HCT116 (cell line): ENCODE measurements at regions not wholly inside any gene's neighbourhood (a gene's known extent, or its start where the extent isn't known, plus 50 kb on each side); places are given as distances from the start of the nearest gene placed in this dataset.

Source experiments
- ATAC-seq: fragments of 200-7000 bp; cut with Tn5 transposase; 2 replicates; pipeline ENCODE4 v1.9.1; 2020; ENCODE audit warnings: mild to moderate bottlenecking, moderate library complexity
- BruUV-seq: library from RNA; stranded (reverse); fragments of 400-500 nt; replicated peaks from 2 replicates; lab custom pipeline; 2021; lab: Mats Ljungman, UMichigan
- CTCF ChIA-PET: fragments of 300-600 bp; sonication (Branson Sonifier 250); formaldehyde crosslinking; loops from one replicate; lab custom pipeline; 2021; ENCODE audit warnings: antibody characterized with exemption; lab: Charles Lee
- POLR2A ChIA-PET: fragments of 300-600, 350-600 bp; sonication (Branson Sonifier 250); formaldehyde crosslinking; loops from one replicate; lab custom pipeline; 2021; ENCODE audit warnings: antibody characterized with exemption; lab: Charles Lee
- RAD21 ChIA-PET, 2 experiments: fragments of 300-600 bp; sonication (Branson Sonifier 250); formaldehyde crosslinking; loops; one replicate each; lab custom pipeline; 2023; ENCODE audit warnings: low total read pairs in 2 of 2; ENCODE audit not compliant: uncharacterized antibody in 2 of 2, unreplicated experiment in 2 of 2, low non-redundant PET in 1 of 2; lab: Charles Lee
- DNase-seq: peaks from one replicate; pipeline ENCODE4 v3.0.0-alpha.2; 2010; ENCODE audit warnings: low read depth, low spot score
- H2AFZ ChIP-seq: fragments of 200-600 bp; shearing (Covaris generic), sonication (generic); 2 replicates; pipeline ENCODE4 v1.6.1; 2017; ENCODE audit warnings: low read depth, mixed run types, mixed read lengths, antibody characterized with exemption, low read length; ENCODE audit not compliant: poor library complexity, severe bottlenecking
- H3K27ac ChIP-seq: 2 replicates; pipeline ENCODE4 v1.5.1; 2012; ENCODE audit warnings: low read depth, low read length
- H3K27me3 ChIP-seq: fragments of 200-600 bp; sonication (generic); 2 replicates; pipeline ENCODE4 v1.6.1; 2016; ENCODE audit warnings: mixed run types, low read length, mixed read lengths; ENCODE audit not compliant: insufficient read depth
- H3K36me3 ChIP-seq, 2 experiments: fragments of 200-500 bp in 1 of 2; fragments of 200-600 bp in 1 of 2; sonication (Bioruptor generic) in 1 of 2; sonication (generic) in 1 of 2; 2 replicates each; pipeline versions ENCODE4 v1.5.1 to v1.6.1; 2014 to 2016; ENCODE audit warnings: low read length in 2 of 2, inconsistent platforms in 1 of 2, mixed read lengths in 1 of 2, mixed run types in 1 of 2; ENCODE audit not compliant: insufficient read depth in 2 of 2, control insufficient read depth in 1 of 2
- H3K4me1 ChIP-seq, 2 experiments: fragments of 200-600 bp in 1 of 2; sonication (generic) in 1 of 2; 2 replicates each; pipeline versions ENCODE4 v1.5.1 to v1.6.1; 2012 to 2017; ENCODE audit warnings: low read length in 2 of 2, inconsistent platforms in 1 of 2, mild to moderate bottlenecking in 1 of 2, mixed read lengths in 1 of 2, mixed run types in 1 of 2, moderate library complexity in 1 of 2; ENCODE audit not compliant: insufficient read depth in 2 of 2, control insufficient read depth in 1 of 2
- H3K4me2 ChIP-seq: fragments of 200-600 bp; sonication (generic); 2 replicates; pipeline ENCODE4 v1.6.1; 2017; ENCODE audit warnings: mixed run types, low read length, mixed read lengths
- H3K4me3 ChIP-seq, 2 experiments: fragments of 200-600 bp in 1 of 2; sonication (generic) in 1 of 2; replicated peaks in 1 of 2; 2 replicates each; pipeline ENCODE4 v1.5.1; 2011 to 2016; ENCODE audit warnings: low read length in 2 of 2, control low read depth in 1 of 2, low read depth in 1 of 2, mild to moderate bottlenecking in 1 of 2, mixed read lengths in 1 of 2, mixed run types in 1 of 2
- H3K79me2 ChIP-seq: fragments of 200-600 bp; sonication (generic); 2 replicates; pipeline ENCODE4 v1.6.1; 2017; ENCODE audit warnings: mild to moderate bottlenecking, mixed run types, low read length, moderate library complexity, mixed read lengths; ENCODE audit not compliant: insufficient read depth
- H3K9ac ChIP-seq: fragments of 200-600 bp; sonication (generic); 2 replicates; pipeline ENCODE4 v1.6.1; 2016; ENCODE audit warnings: low read length, mixed read lengths
- H3K9me2 ChIP-seq: fragments of 200-600 bp; sonication (generic), shearing (Covaris generic); 2 replicates; pipeline ENCODE4 v1.6.1; 2017; ENCODE audit warnings: mixed run types, mild to moderate bottlenecking, moderate library complexity; ENCODE audit not compliant: insufficient read depth
- H3K9me3 ChIP-seq, 2 experiments: fragments of 200-500 bp in 1 of 2; fragments of 200-600 bp in 1 of 2; sonication (Bioruptor generic) in 1 of 2; sonication (generic) in 1 of 2; 2 replicates each; pipeline ENCODE4 v1.6.1; 2014 to 2017; ENCODE audit warnings: low read length in 2 of 2, mixed read lengths in 2 of 2, inconsistent platforms in 1 of 2, low read depth in 1 of 2, mild to moderate bottlenecking in 1 of 2, mixed run types in 1 of 2, moderate library complexity in 1 of 2; ENCODE audit not compliant: control insufficient read depth in 1 of 2, insufficient read depth in 1 of 2
- H4K20me1 ChIP-seq: fragments of 200-600 bp; sonication (generic), shearing (Covaris generic); 2 replicates; pipeline ENCODE4 v1.6.1; 2017; ENCODE audit warnings: mixed run types, mild to moderate bottlenecking, moderate library complexity; ENCODE audit not compliant: insufficient read depth
- CBX3 ChIP-seq: IDR thresholded peaks from 2 replicates; pipeline ENCODE4 v1.6.1; 2012; ENCODE audit warnings: low read depth
- CEBPB ChIP-seq: IDR thresholded peaks from 2 replicates; pipeline ENCODE4 v1.6.1; 2012; ENCODE audit warnings: low read depth
- CTCF ChIP-seq, 3 experiments: fragments of 200-600 bp in 1 of 3; sonication (generic) in 1 of 3; IDR thresholded peaks in 2 of 3; conservative IDR thresholded peaks in 1 of 3; 2 replicates each; pipeline ENCODE4 v1.5.1; 2012 to 2017; ENCODE audit warnings: low read depth in 2 of 3, low read length in 2 of 3, antibody characterized with exemption in 1 of 3, borderline replicate concordance in 1 of 3, control low read depth in 1 of 3, mild to moderate bottlenecking in 1 of 3, mixed read lengths in 1 of 3, mixed run types in 1 of 3, moderate library complexity in 1 of 3; ENCODE audit not compliant: insufficient read depth in 1 of 3
- EGR1 ChIP-seq: IDR thresholded peaks from 2 replicates; pipeline ENCODE4 v1.6.1; 2012; ENCODE audit warnings: low read depth
- EZH2 ChIP-seq: fragments of 200-600 bp; sonication (generic); IDR thresholded peaks from 2 replicates; pipeline ENCODE4 v1.6.1; 2017; ENCODE audit warnings: antibody characterized with exemption, mixed run types
- FOSL1 ChIP-seq: IDR thresholded peaks from 2 replicates; pipeline ENCODE4 v1.6.1; 2012; ENCODE audit warnings: low read depth
- POLR2A ChIP-seq: IDR thresholded peaks from 2 replicates; pipeline ENCODE4 v1.7.0; 2011; ENCODE audit warnings: borderline replicate concordance; ENCODE audit not compliant: insufficient read depth, insufficient read length; ENCODE audit errors: extremely low read depth
- RAD21 ChIP-seq: IDR thresholded peaks from 2 replicates; pipeline ENCODE4 v1.6.1; 2012; ENCODE audit warnings: low read depth, mild to moderate bottlenecking
- SRF ChIP-seq: IDR thresholded peaks from 2 replicates; pipeline ENCODE4 v1.6.1; 2012; ENCODE audit warnings: low read depth
- YY1 ChIP-seq: IDR thresholded peaks from 2 replicates; pipeline ENCODE4 v1.6.1; 2011; ENCODE audit warnings: low read length, low read depth, moderate library complexity, mild to moderate bottlenecking; ENCODE audit not compliant: insufficient replicate concordance; ENCODE audit errors: extremely low read depth
- ZFX ChIP-seq: fragments of 450-650 bp; IDR thresholded peaks from 2 replicates; pipeline ENCODE4 v1.6.1; 2017
- intact Hi-C: fragments of 100-400 bp; cut with micrococcal nuclease; formaldehyde crosslinking; loops from 2 replicates; pipeline ENCODE4 v1.10.0; 2022

GRCh38 chr5:26791021-26791420, 247.4 kb downstream of the CDH9 start:
- DNase-seq = no peak
- ChIA-PET RAD21 (no interaction called here), POLR2A (no interaction called here), CTCF (no interaction called here)
- Histone ChIP-seq H2AFZ (no peak overlapping the region), H3K27ac (no peak overlapping the region), H3K27me3 (no peaks in the 10 kb centered on the region), H3K9me2 (no peaks in the 10 kb centered on the region), H3K36me3 (no peaks in the 10 kb centered on the region), H3K79me2 (no peaks in the 10 kb centered on the region), H3K9ac (no peak overlapping the region), H3K9me3 (peaks cover 0 to 21% of the 10 kb centered on the region in 2 experiments; a peak in 3 of 4 replicates), H3K4me3 (no peak overlapping the region), H3K4me1 (no peaks in the 10 kb centered on the region), H3K4me2 (no peak overlapping the region), H4K20me1 (no peaks in the 10 kb centered on the region)
- intact Hi-C loops = no loop called here
- TF ChIP-seq SRF = no peak
- no peak for TF ChIP-seq CEBPB
- TF ChIP-seq RAD21 = no peak
- TF ChIP-seq POLR2A = no peak
- TF ChIP-seq EZH2 = no peak
- no peak for TF ChIP-seq FOSL1
- no peak for TF ChIP-seq CBX3
- TF ChIP-seq ZFX = no peak
- no peak for TF ChIP-seq EGR1
- TF ChIP-seq CTCF (IDR thresholded peaks at IDR 0.05 in 2 of 3, conservative IDR thresholded peaks at IDR 0.05 in 1 of 3; ENCODE audit: borderline replicate concordance in 1 of 3, insufficient read depth in 1 of 3, low read depth in 2 of 3, low read length in 2 of 3) = no peak
- TF ChIP-seq YY1 = no peak
- BruUV-seq = no TSS peak
- ATAC-seq = no peak
